ENCODE measurements at regions not wholly inside any gene's neighbourhood (a gene's known extent, or its start where the extent isn't known, plus 50 kb on each side); places are given as distances from the start of the nearest gene placed in this dataset.

- TF ChIP-seq CTCF (IDR thresholded peaks at IDR 0.05) (no peak), POLR2A (IDR thresholded peaks at IDR 0.05) (no peak)
These were observed 542.4 kb downstream of the HAPSTR1 start for GRCh38 chr16:9633844-9634243.

Measured in sigmoid colon (tissue), 3 donors.